CD4-positive, alpha-beta T cell (primary cell): ENCODE measurements at regions not wholly inside any gene's neighbourhood (a gene's known extent, or its start where the extent isn't known, plus 50 kb on each side); places are given as distances from the start of the nearest gene placed in this dataset.

Experiments used
- ATAC-seq: fragments of 200-7000 bp; cut with Tn5 transposase; one replicate; pipeline ENCODE4 v1.10.0; 2022; ENCODE audit warnings: mild to moderate bottlenecking; ENCODE audit not compliant: poor library complexity
- CTCF ChIA-PET: fragments of 350-600 bp; sonication (Branson Sonifier 250); formaldehyde crosslinking; loops from one replicate; lab custom pipeline; 2021; ENCODE audit warnings: antibody characterized with exemption, inconsistent platforms; lab: Charles Lee
- POLR2A ChIA-PET: fragments of 350-600 bp; sonication (Branson Sonifier 250); formaldehyde crosslinking; loops from one replicate; lab custom pipeline; 2021; ENCODE audit warnings: antibody characterized with exemption, inconsistent platforms; lab: Charles Lee
- DNase-seq, 14 experiments: peaks; one replicate each; pipeline ENCODE4 v3.0.0-alpha.2; 2013 to 2020; ENCODE audit warnings: mixed read lengths in 2 of 14
- H3K27ac ChIP-seq, 2 donors: one replicate each; pipeline versions ENCODE4 v1.5.1 to v1.7.0; 2013; ENCODE audit warnings: low read length in 2 of 2, low read depth in 1 of 2, mild to moderate bottlenecking in 1 of 2
- H3K27me3 ChIP-seq, 2 experiments: 1 replicate in 1 of 2; 2 replicates in 1 of 2; pipeline versions ENCODE4 v1.6.1 to v1.7.0; 2013; ENCODE audit warnings: low read length in 2 of 2, control low read depth in 1 of 2, mild to moderate bottlenecking in 1 of 2, moderate library complexity in 1 of 2; ENCODE audit not compliant: insufficient read depth in 2 of 2, control insufficient read depth in 1 of 2
- H3K36me3 ChIP-seq: one replicate; pipeline ENCODE4 v1.6.1; 2013; ENCODE audit warnings: low read length, control low read depth; ENCODE audit not compliant: insufficient read depth
- H3K4me1 ChIP-seq: one replicate; pipeline ENCODE4 v1.6.1; 2013; ENCODE audit warnings: low read length, control low read depth; ENCODE audit not compliant: insufficient read depth
- H3K4me3 ChIP-seq: one replicate; pipeline ENCODE4 v1.5.1; 2013; ENCODE audit warnings: mild to moderate bottlenecking, low read length, moderate library complexity
- H3K9me3 ChIP-seq, 2 experiments: 1 replicate in 1 of 2; 2 replicates in 1 of 2; pipeline versions ENCODE4 v1.6.1 to v1.7.0; 2013; ENCODE audit warnings: low read length in 2 of 2, mild to moderate bottlenecking in 2 of 2, control low read depth in 1 of 2, moderate library complexity in 1 of 2; ENCODE audit not compliant: control insufficient read depth in 1 of 2, insufficient read depth in 1 of 2
- H3K27ac Mint-ChIP-seq: one replicate; pipeline ENCODE4 v1.8.0; 2020; ENCODE audit warnings: mixed read lengths
- H3K27me3 Mint-ChIP-seq: one replicate; pipeline ENCODE4 v1.8.0; 2021; ENCODE audit warnings: mixed read lengths
- H3K36me3 Mint-ChIP-seq: one replicate; pipeline ENCODE4 v1.8.0; 2021; ENCODE audit warnings: low read depth, mixed read lengths
- H3K4me1 Mint-ChIP-seq: one replicate; pipeline ENCODE4 v1.8.0; 2021; ENCODE audit warnings: low read depth, mixed read lengths
- H3K4me3 Mint-ChIP-seq: one replicate; pipeline ENCODE4 v1.8.0; 2020; ENCODE audit warnings: mild to moderate bottlenecking, mixed read lengths
- H3K9me3 Mint-ChIP-seq: one replicate; pipeline ENCODE4 v1.8.0; 2020; ENCODE audit warnings: mixed read lengths
- intact Hi-C, 2 experiments: fragments of 100-400 bp; cut with DNase I in 1 of 2; cut with micrococcal nuclease in 1 of 2; formaldehyde crosslinking; loops; one replicate each; pipeline versions ENCODE4 v1.15.1 to v1.9.0; 2023 to 2025; cut with DNase I, micrococcal nuclease
- TF ChIP-seq, protein P1 (sequence below): fragments of 200-600 bp; IDR thresholded peaks from one replicate; pipeline ENCODE4 v1.8.0; 2022; ENCODE audit warnings: antibody characterized with exemption, mild to moderate bottlenecking

GRCh38 chr17:70259400-70259799 lies 90.1 kb downstream of the KCNJ2 start:
- DNase-seq (no peak), ATAC-seq (no peak)
- H3K36me3 Mint-ChIP-seq, result no peaks in the 10 kb centered on the region
- no peaks in the 10 kb centered on the region for H3K27me3 ChIP-seq
- no peak overlapping the region for H3K27ac ChIP-seq
- ChIA-PET POLR2A (no interaction called here), CTCF (no interaction called here)
- no peaks in the 10 kb centered on the region for H3K36me3 ChIP-seq
- H3K27me3 Mint-ChIP-seq, result no peaks in the 10 kb centered on the region
- H3K4me3 Mint-ChIP-seq, result no peak overlapping the region
- no peak overlapping the region for H3K27ac Mint-ChIP-seq
- no peaks in the 10 kb centered on the region for H3K9me3 Mint-ChIP-seq
- H3K4me3 ChIP-seq, result no peak overlapping the region
- TF ChIP-seq, protein P1, sequence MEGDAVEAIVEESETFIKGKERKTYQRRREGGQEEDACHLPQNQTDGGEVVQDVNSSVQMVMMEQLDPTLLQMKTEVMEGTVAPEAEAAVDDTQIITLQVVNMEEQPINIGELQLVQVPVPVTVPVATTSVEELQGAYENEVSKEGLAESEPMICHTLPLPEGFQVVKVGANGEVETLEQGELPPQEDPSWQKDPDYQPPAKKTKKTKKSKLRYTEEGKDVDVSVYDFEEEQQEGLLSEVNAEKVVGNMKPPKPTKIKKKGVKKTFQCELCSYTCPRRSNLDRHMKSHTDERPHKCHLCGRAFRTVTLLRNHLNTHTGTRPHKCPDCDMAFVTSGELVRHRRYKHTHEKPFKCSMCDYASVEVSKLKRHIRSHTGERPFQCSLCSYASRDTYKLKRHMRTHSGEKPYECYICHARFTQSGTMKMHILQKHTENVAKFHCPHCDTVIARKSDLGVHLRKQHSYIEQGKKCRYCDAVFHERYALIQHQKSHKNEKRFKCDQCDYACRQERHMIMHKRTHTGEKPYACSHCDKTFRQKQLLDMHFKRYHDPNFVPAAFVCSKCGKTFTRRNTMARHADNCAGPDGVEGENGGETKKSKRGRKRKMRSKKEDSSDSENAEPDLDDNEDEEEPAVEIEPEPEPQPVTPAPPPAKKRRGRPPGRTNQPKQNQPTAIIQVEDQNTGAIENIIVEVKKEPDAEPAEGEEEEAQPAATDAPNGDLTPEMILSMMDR, result no peak
- H3K9me3 ChIP-seq, result no peaks in the 10 kb centered on the region
- intact Hi-C loops, result no loop called here
- H3K4me1 ChIP-seq, result no peaks in the 10 kb centered on the region
- H3K4me1 Mint-ChIP-seq, result no peaks in the 10 kb centered on the region

- intact Hi-C loops, result no loop called here
- Histone ChIP-seq H3K4me3 (no peak overlapping the region), H3K27ac (no peak overlapping the region), H3K9me3 (no peaks in the 10 kb centered on the region), H3K36me3 (no peaks in the 10 kb centered on the region), H3K4me1 (no peaks in the 10 kb centered on the region), H3K27me3 (no peaks in the 10 kb centered on the region)
- CTCF ChIA-PET, result no interaction called here
- Mint-ChIP-seq H3K4me3 (no peak overlapping the region), H3K27me3 (no peaks in the 10 kb centered on the region), H3K36me3 (no peaks in the 10 kb centered on the region), H3K9me3 (no peaks in the 10 kb centered on the region), H3K4me1 (no peaks in the 10 kb centered on the region), H3K27ac (no peak overlapping the region)
- POLR2A ChIA-PET, result no interaction called here
- no peak for ATAC-seq
- TF ChIP-seq, protein P1, result no peak
- DNase-seq, result no peak
Observed at GRCh38 chr17:70261170-70261569, 91.8 kb downstream of the KCNJ2 start.

GRCh38 chr17:70265471-70265870 lies 96.1 kb downstream of the KCNJ2 start:
- Mint-ChIP-seq H3K27me3 (no peaks in the 10 kb centered on the region), H3K9me3 (no peaks in the 10 kb centered on the region), H3K4me1 (no peaks in the 10 kb centered on the region), H3K27ac (no peak overlapping the region), H3K4me3 (no peak overlapping the region), H3K36me3 (no peaks in the 10 kb centered on the region)
- intact Hi-C loops, result no loop called here
- ChIA-PET POLR2A (no interaction called here), CTCF (interaction anchor here (0.8 to 1.0 kb wide), 2 partner anchors 23 to 54 kb away, joined by 3 read pairs; no protein-coding TSS in a partner anchor)
- Histone ChIP-seq H3K4me1 (no peaks in the 10 kb centered on the region), H3K27me3 (no peaks in the 10 kb centered on the region), H3K36me3 (no peaks in the 10 kb centered on the region), H3K4me3 (no peak overlapping the region), H3K27ac (no peak overlapping the region), H3K9me3 (no peaks in the 10 kb centered on the region)
- no peak for ATAC-seq
- DNase-seq, result no peak
- TF ChIP-seq, protein P1, result no peak
